ENCODE measurements at regions not wholly inside any gene's neighbourhood (a gene's known extent, or its start where the extent isn't known, plus 50 kb on each side); places are given as distances from the start of the nearest gene placed in this dataset.

DNA sequence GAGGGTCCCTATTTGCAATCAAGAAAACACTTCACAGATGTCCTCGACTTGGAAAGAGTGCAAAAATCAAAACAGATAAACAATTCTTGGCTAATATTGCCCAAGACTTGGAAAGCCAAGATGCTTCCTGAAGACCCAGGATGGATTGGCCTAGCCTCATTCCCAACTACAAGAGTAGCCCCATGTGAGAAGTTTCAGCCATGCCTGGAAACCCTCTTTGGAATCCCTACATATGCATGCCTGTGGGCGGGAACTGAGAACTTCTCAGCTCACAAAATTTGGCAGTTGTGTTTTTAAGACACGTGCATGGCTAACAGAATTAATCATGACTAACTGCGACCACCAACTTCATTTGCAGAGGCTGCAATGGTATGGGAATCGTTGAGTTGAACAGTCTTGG is 283.2 kb upstream of the TBX3 start:
- H3K4me1 ChIP-seq: no peaks in the 10 kb centered on the region
- TF ChIP-seq, protein P1, sequence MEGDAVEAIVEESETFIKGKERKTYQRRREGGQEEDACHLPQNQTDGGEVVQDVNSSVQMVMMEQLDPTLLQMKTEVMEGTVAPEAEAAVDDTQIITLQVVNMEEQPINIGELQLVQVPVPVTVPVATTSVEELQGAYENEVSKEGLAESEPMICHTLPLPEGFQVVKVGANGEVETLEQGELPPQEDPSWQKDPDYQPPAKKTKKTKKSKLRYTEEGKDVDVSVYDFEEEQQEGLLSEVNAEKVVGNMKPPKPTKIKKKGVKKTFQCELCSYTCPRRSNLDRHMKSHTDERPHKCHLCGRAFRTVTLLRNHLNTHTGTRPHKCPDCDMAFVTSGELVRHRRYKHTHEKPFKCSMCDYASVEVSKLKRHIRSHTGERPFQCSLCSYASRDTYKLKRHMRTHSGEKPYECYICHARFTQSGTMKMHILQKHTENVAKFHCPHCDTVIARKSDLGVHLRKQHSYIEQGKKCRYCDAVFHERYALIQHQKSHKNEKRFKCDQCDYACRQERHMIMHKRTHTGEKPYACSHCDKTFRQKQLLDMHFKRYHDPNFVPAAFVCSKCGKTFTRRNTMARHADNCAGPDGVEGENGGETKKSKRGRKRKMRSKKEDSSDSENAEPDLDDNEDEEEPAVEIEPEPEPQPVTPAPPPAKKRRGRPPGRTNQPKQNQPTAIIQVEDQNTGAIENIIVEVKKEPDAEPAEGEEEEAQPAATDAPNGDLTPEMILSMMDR (IDR thresholded peaks at IDR 0.05): no peak
- no peak overlapping the region for H3K4me3 ChIP-seq
- no peak for DNase-seq
- intact Hi-C loops (cut with DNase I): no loop called here
- H3K9me3 ChIP-seq: no peaks in the 10 kb centered on the region
- no peaks in the 10 kb centered on the region for H3K36me3 ChIP-seq
- ATAC-seq: no peak
- H3K27ac ChIP-seq: no peak overlapping the region
- no peaks in the 10 kb centered on the region for H3K27me3 ChIP-seq

DNA sequence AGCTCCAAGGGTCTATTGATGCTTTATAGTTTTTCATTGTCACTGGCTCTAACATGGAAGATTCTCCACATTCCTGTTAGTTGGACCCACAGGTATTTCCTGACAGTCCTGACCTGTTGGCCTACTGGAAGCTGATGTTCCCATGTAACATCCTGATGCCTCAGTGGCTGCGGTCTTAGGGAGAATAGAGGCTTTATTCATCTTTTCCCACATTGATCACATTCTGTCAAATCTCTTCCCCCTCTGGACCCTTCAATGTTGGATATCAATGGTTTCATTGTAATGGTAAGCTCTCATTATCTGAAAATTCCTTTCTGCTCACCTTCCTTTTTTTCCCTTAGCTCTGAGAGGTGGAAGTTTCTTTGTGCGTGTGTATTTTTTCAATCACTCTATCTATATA is 280.9 kb upstream of the TBX3 start:
- DNase-seq (no peak), ATAC-seq (no peak)
- Histone ChIP-seq H3K4me1 (no peaks in the 10 kb centered on the region), H3K4me3 (no peak overlapping the region), H3K27me3 (no peaks in the 10 kb centered on the region), H3K9me3 (no peaks in the 10 kb centered on the region), H3K27ac (no peak overlapping the region), H3K36me3 (no peaks in the 10 kb centered on the region)
- intact Hi-C loops (cut with DNase I): no loop called here
- TF ChIP-seq, protein P1 (IDR thresholded peaks at IDR 0.05): no peak

DNA sequence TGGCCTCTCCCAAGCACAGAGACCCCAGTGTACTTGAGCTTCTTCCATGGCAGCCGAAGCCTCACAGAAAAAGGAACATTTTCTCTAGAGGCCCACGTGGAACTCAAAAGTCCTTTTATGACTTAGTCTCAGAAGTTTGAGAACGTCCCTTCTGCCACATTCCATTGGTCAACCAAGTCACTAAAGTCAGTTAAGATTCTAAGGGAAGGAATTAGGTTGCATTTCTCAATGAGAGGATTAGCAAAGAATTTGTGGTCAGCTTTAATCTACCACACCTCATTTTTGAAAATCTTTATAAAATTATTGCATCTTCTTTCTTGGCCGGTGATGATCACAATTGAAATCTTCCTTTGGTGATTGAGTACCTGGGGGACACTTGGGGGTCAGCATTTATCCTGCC is 279.9 kb upstream of the TBX3 start:
- H3K9me3 ChIP-seq: no peaks in the 10 kb centered on the region
- intact Hi-C loops (cut with DNase I): no loop called here
- H3K4me1 ChIP-seq: no peaks in the 10 kb centered on the region
- H3K4me3 ChIP-seq: no peak overlapping the region
- DNase-seq (no peak), ATAC-seq (no peak)
- H3K36me3 ChIP-seq: no peaks in the 10 kb centered on the region
- TF ChIP-seq, protein P1 (IDR thresholded peaks at IDR 0.05): no peak
- H3K27me3 ChIP-seq: no peaks in the 10 kb centered on the region
- no peak overlapping the region for H3K27ac ChIP-seq

DNA sequence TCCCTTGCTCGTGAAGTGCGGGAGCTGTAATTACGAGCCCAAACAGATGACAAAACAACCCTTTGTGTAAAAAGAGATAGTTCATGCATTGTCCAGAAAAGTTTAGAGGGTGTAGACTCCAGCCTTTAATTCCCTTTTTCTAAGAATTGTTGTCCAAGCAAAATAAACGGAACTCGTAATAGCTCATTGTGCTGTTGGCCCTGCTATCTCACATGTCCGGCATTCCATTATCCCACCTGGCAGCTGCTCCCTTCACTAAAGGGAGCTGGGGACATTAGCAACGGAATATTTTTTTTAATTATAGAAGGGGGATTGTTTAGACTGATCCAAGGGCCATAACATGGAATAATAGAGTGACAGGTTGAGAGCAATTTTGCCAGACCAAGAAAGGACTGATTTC is 277.5 kb upstream of the TBX3 start:
- Histone ChIP-seq H3K4me3 (no peak overlapping the region), H3K36me3 (no peaks in the 10 kb centered on the region), H3K27ac (no peak overlapping the region), H3K27me3 (no peaks in the 10 kb centered on the region), H3K9me3 (no peaks in the 10 kb centered on the region), H3K4me1 (no peaks in the 10 kb centered on the region)
- intact Hi-C loops (cut with DNase I): no loop called here
- no peak for DNase-seq
- ATAC-seq: no peak
- TF ChIP-seq, protein P1 (IDR thresholded peaks at IDR 0.05): no peak

DNA sequence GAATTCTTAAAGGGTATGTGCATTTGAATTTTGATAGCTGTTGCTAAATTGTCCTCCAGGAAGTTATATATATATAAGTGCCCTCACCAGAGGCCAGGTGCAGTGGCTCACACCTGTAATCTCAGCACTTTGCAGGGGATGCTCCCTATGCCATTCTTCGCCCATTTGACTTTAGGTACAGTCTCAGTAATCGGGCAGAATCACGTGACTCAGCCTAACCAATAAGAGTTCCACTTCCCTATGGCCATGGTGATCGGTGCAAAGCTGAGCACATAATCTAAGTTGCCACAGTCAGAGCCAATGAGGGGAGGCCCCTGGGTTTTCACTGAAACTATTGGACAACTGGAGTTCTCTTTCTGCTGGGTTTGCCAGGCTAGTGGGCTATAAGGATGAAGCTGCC is 274.6 kb upstream of the TBX3 start:
- intact Hi-C loops (cut with DNase I): no loop called here
- TF ChIP-seq, protein P1 (IDR thresholded peaks at IDR 0.05): no peak

DNA sequence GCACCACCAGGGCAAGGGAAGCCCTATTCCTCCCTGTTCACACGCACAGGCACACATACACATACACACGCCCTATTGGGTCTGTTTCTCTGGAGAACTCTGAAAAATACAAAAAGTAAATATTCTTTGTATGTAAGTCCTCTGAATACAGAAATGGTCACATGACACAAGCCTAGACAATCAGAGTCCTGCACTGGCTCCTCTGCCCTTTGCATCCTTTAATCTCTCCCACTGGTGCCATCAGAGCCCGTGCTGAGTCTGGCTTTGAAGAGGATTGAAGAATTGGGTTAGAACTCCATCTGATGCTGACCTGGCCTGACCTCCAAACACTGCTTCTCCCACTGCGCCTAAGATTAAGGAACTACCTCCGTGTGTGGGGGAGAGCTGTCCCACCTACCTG is 273.2 kb upstream of the TBX3 start:
- no peaks in the 10 kb centered on the region for H3K36me3 ChIP-seq
- H3K9me3 ChIP-seq: no peaks in the 10 kb centered on the region
- H3K27me3 ChIP-seq: no peaks in the 10 kb centered on the region
- intact Hi-C loops (cut with DNase I): no loop called here
- TF ChIP-seq, protein P1 (IDR thresholded peaks at IDR 0.05): no peak
- H3K27ac ChIP-seq: no peak overlapping the region
- DNase-seq (no peak), ATAC-seq (no peak)
- H3K4me3 ChIP-seq: no peak overlapping the region
- no peaks in the 10 kb centered on the region for H3K4me1 ChIP-seq

More for the DNA sequence above, 274.6 kb upstream of the TBX3 start:
- no peak for DNase-seq
- Histone ChIP-seq H3K36me3 (no peaks in the 10 kb centered on the region), H3K27me3 (no peaks in the 10 kb centered on the region), H3K4me1 (no peaks in the 10 kb centered on the region), H3K27ac (no peak overlapping the region), H3K9me3 (no peaks in the 10 kb centered on the region), H3K4me3 (no peak overlapping the region)
- no peak for ATAC-seq
